NCI-H460 (cell line): ENCODE measurements at regions not wholly inside any gene's neighbourhood (a gene's known extent, or its start where the extent isn't known, plus 50 kb on each side); places are given as distances from the start of the nearest gene placed in this dataset.
"Not testable (repeated sequence)": the region's sequence is repeated elsewhere in the genome, so short reads cannot be mapped to it uniquely, and the experiment has no call there.

Experiments
- DNase-seq: peaks from one replicate; pipeline ENCODE4 v3.0.0-alpha.2; 2016; ENCODE audit warnings: low read depth; ENCODE audit errors: extremely low read depth

DNA sequence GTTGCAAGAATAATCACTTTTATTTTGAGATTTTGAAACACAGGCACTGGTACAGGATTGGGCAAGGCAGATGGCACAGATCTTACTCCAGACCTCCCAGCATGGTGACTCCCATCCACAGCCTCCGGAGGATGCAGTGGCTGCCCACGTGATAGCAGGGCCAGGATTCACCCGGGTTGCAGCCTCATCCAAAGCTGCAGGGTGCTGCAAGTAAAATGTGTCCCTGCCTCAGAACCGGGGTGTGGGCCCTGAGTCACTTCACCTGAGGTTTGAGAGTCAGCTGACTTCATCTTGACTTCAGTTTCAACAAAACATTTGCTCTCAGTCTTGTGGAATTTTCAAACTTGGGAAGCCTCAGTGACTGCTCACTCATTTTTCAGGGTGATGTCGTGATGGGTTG, 201.9 kb downstream of the FGF9 start:
- DNase-seq: no peak

DNA sequence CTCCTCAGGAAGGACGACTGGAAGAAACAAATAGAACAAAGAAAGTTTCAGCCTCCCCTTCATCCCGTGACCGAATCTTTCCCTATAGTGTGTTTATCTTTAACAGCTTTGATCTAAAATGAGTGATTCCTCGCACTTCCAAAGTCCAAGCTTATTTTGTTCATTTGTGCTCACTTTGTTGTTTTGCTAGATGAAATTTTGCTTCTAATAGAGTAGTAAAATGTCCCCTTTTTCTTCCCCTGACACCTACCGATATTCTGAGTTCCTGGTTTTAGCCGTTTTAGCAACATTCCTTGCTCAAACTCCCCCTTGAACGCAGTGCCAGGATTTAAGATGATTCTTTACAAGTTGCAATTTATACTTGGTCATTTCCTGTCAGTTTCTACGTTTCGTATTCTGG, 204.2 kb downstream of the FGF9 start:
- no peak for DNase-seq

DNA sequence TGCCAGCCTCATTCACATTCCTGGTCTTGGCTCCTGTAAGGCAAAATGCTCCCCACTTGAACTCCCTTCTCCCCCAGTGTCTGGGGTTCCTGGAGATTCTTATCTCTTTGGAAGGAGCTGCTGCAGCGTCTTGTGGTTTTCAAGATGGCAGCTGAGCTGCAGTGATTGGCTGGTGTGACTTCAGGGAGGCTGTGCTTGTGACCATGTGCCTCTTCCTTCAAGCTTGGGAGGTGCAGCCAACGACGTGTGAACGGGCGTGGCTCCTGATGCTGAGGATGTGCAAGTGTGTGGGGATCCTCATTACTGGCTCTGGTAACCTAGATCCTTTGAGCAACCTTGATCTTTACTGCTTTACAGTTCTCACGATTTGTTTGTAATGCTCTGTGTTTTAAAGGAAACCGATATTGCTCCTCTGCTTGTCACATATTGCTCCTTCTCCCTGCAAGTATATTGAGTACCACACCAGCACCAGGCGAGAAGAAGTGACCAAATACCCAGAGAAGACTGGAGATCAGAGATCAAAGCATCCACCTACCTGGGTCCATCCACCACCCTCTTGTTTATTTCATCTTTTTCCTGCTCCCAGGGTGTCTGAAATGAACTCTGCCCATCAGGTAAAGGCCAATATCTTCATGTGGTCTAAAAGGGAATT, 208.5 kb downstream of the FGF9 start:
- DNase-seq: no peak

DNA sequence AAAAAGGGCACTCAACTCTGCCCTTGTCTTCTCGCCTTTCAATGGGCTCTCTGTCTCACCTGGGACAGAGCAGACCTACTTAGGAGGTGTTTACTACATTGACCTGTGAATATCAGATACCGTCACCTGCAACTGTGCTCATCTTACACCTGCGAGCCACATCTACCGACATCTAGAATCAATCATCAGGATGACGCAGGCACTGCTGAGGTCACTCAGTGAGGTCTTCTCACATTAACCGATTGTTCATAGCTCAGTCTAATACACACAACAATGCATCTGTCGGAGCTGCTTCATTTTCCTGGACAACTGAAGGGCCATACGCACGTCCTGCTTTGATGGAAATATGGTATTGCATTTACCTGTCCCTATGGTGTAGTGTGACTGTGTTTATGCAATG, 211.9 kb downstream of the FGF9 start:
- no peak for DNase-seq

GRCh38 chr13:21883713-21884112, 212.8 kb downstream of the FGF9 start:
- no peak for DNase-seq

DNA sequence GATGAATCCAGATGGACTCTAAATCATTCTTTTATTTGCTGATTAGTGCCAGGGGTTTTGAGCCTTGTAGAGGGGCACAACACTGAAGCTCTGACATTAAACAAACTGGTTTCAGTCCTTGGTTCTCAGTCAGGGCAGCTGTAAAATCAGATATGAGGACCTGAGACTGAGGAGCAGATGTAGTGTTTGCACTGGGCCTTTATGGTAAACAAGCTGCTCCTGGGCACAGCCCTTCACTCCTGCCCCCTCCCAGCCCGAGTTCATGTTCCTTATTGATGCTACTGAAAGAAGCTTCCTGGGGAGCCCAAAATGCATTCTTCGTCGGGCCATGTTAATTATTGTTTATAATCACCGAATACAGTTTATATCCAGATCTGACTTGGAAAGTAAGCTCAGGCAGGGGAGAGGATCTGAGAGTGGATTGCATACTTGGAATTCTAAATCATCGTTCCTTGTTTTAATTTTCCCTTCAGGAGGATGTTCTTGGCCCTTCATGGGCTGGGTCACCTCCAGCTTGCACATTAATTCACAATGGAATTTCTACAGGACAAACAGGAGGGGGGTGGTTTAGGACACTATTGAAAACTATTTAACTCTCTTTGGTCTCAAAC, 213.5 kb downstream of the FGF9 start:
- no peak for DNase-seq

DNA sequence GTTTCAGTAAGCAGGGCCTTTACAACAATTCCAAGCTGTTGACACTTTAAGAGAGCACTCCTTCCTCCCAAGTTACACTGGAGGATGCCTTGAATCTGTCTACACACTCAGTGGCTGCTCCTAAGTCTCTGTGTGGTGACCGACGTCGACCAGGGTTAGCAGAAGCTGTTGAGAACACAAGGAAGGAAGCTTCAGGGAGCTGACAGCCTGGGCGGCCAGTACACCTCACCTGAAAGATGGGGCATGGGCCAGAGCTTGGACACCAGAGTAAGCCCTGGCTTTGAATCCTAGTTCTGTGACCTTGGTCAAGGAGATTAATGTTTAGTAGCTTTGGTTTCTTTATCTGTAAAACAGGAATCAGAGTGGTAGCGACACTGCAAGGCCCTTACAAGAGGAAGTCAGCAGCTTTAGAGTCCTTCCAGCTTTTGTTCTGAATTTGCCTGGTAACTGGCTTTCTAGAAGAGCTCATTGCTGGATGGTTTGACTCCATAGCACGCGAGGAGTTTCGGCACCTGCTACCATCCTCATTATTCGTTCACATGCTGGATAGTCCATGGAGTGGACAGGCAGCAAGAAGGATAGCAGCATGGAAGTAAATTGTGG, 214.2 kb downstream of the FGF9 start:
- no peak for DNase-seq

DNA sequence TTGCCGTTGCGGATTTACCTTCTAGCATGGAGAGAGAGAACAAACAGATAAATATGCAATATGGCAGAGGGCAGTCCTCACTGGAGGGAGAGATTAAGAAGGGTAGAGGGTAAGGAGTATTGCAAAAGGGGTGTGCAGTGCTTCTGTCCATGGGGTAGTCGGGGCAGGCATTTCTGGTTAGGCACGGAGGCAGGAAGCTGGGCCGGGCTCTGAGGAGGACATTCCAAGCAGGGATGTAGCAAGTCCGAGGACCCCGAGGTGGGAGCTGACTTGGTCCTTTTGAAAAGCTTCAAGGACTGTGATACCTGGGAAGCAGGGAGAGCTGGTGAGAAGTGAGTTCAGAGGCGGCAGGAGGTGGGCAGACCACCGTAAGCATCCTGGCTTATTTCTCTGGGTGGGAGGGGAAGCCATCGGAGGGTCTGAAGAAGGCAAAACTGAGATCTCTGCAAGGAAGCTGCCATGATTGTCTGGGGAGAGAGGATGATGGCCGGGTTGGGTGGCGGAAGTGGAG, 214.9 kb downstream of the FGF9 start:
- no peak for DNase-seq

DNA sequence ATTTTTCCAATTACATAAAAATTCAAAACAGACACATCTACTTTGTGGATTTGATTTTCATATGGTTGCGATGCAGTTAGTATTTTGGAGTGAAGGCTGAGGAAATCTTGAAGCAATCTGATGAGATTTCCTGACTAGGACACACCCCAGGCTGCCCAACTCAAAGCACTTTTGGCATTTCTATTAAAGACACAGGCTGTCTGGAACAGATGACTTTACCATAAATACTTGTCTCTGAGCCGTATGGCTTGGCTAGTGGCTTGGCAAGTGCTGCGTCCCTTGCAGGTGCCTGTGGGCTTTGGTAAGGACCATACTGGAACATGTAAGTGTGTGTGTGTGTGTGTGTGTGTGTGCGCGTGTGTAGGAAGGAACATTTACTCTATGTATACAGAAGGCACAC, 218.8 kb downstream of the FGF9 start:
- DNase-seq: no peak

DNA sequence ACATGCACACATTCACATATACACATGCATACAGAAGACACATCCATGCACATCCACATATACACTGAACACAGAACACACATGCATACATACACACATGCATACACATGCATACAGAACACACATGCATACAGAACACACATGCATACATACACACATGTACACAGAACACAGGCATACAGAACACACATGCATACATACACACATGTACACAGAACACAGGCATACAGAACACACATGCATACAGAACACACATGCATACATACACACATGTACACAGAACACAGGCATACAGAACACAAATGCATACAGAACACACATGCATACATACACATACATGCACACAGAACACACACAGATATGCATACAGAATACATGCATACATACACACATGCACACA, 219.3 kb downstream of the FGF9 start:
- DNase-seq: not testable (repeated sequence)

- DNase-seq: no peak
Measured at GRCh38 chr13:21894091-21894490, 223.2 kb downstream of the FGF9 start.

GRCh38 chr13:21894703-21895699, 224.1 kb downstream of the FGF9 start:
- no peak for DNase-seq

GRCh38 chr13:21895779-21896178, 224.9 kb downstream of the FGF9 start:
- DNase-seq: no peak

GRCh38 chr13:21897161-21897560, 226.3 kb downstream of the FGF9 start:
- DNase-seq: no peak

GRCh38 chr13:21898459-21898858, 227.6 kb downstream of the FGF9 start:
- DNase-seq: no peak

- no peak for DNase-seq
Measured at GRCh38 chr13:21898945-21899344, 228.1 kb downstream of the FGF9 start.

GRCh38 chr13:21901336-21901735, 230.5 kb downstream of the FGF9 start:
- DNase-seq: no peak

DNA sequence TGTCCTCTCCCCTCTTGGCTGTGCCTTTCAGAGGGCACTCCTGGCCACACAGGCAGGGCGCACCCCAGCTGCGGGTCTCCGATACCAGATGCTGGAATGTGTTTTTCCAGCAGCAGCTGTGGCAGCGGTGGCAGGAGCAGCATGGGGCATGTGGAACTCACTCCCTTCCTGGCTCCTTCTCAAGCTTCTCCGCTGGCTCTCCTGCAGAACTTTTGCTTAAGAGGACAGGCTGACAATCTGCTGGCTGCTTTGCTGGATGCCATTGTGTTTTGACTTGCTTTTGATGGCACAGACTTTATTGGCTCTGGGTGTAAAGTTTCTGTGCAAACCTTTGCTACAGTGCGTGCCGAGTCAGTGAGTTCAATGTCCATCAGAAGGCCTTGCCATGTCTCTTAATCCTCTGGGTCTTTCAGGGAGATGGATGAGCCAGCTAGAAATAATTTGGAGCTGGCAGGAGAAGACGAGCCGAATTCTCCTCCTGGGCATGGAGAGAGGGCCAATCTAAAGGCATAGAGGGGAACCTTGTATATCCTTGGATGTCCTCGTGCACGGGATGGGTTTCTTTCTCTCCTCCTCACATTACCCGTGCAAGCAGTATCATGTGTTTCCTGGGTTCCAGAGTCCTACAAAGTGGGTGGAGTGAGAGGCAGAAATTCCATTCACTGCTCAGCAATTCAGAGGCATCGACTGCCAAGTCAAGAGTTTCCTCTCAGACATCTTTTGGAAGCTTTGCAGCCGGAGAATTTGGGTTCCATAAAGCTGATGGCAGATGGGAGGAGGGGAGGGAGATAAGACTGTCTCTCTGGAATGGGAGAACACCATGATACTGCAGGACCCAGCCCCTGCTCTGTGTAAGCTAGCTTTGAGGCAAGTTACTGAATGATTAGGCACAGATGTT, 231.2 kb downstream of the FGF9 start:
- no peak for DNase-seq

DNA sequence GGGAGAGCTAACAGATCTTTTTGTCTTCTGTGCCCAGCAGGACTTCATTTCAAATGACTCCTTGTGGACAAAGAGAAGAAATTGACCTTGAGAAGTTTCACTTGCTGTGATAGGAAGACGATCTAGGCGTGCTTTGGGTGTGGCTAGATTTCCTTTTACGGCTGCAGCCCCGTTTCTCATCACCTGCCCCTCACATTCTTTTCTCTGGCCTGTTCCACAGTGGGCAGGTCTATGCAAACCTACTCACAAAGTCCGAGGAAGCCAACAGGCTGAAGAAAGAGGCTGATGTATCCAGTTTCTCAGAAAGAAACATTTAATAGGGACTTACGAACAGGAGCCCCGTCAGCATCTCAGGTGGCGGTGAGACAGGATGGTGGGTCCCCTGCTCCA, 231.8 kb downstream of the FGF9 start:
- no peak for DNase-seq

DNA sequence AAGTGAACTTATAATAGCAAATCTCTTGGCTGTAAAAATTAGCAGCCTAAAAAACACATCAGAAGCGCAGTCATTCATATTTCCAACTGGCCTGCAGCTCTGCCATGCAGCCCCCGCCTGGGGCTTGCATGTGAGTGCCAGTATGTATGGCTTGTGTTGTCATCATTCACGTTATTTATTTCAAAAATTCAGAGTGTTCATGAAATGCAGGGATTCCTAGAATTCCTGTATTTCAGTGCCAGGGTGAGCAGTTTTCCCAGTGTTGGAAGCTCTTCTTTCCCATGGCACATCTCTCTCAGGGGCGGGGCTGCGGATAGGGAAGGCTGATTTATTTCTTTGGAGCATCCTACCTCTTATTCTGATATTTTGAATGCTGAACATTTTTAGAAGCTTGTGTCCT, 234.6 kb downstream of the FGF9 start:
- no peak for DNase-seq
